HepG2 (cell line): ENCODE measurements at regions not wholly inside any gene's neighbourhood (a gene's known extent, or its start where the extent isn't known, plus 50 kb on each side); places are given as distances from the start of the nearest gene placed in this dataset.

Experiments
- ATAC-seq: fragments of 200-7000 bp; cut with Tn5 transposase; 3 replicates; pipeline ENCODE4 v1.9.1; 2020; ENCODE audit warnings: mild to moderate bottlenecking, moderate library complexity
- BruUV-seq: library from RNA; stranded (reverse); fragments of 400-500 nt; replicated peaks from 2 replicates; lab custom pipeline; 2021; lab: Mats Ljungman, UMichigan
- CTCF ChIA-PET: fragments of 300-600 bp; formaldehyde crosslinking; extraction: SDS; loops from one replicate; lab custom pipeline; 2021; ENCODE audit warnings: low total read pairs, inconsistent platforms, low intra/inter-chr PET ratio; lab: Yijun Ruan, JAX
- POLR2A ChIA-PET: fragments of 350-600 bp; sonication (Branson Sonifier 250); formaldehyde crosslinking; loops from one replicate; lab custom pipeline; 2020; ENCODE audit warnings: antibody characterized with exemption, inconsistent platforms; lab: Yijun Ruan, JAX
- DNase-seq: peaks from one replicate; pipeline ENCODE4 v3.0.0-alpha.2; 2015; ENCODE audit warnings: low spot score
- FAIRE-seq: peaks from 3 replicates; lab custom pipeline; 2011; peaks lifted over from hg19 to GRCh38; lab: Jason Lieb, UNC
- H2AFZ ChIP-seq: one replicate; pipeline ENCODE4 v1.6.1; 2011; ENCODE audit warnings: low read length, inconsistent platforms
- H3K27ac ChIP-seq: fragments of 300-600 bp; 3 replicates; pipeline ENCODE4 v1.8.0; 2011; ENCODE audit warnings: mixed run types, mild to moderate bottlenecking, mixed read lengths, low read length, inconsistent platforms; ENCODE audit not compliant: insufficient read depth; ENCODE audit errors: extremely low read length
- H3K27me3 ChIP-seq, 2 experiments: fragments of 200-600 bp in 1 of 2; 2 replicates in 1 of 2; 3 replicates in 1 of 2; pipeline versions ENCODE4 v1.6.0 to v1.8.0; 2011; ENCODE audit warnings: low read length in 2 of 2, mild to moderate bottlenecking in 2 of 2, moderate library complexity in 2 of 2, inconsistent platforms in 1 of 2; ENCODE audit not compliant: insufficient read depth in 2 of 2, control insufficient read depth in 1 of 2
- H3K36me3 ChIP-seq, 2 experiments: fragments of 200-600 bp in 1 of 2; replicated peaks in 1 of 2; 2 replicates in 1 of 2; 3 replicates in 1 of 2; pipeline versions ENCODE4 v1.5.1 to v1.8.0; 2011; ENCODE audit warnings: low read length in 2 of 2, inconsistent platforms in 1 of 2; ENCODE audit not compliant: insufficient read depth in 2 of 2, control insufficient read depth in 1 of 2
- H3K4me1 ChIP-seq: 2 replicates; pipeline ENCODE4 v1.5.1; 2012; ENCODE audit warnings: low read length, inconsistent platforms; ENCODE audit not compliant: insufficient read depth
- H3K4me2 ChIP-seq: 2 replicates; pipeline ENCODE4 v1.6.0; 2011; ENCODE audit warnings: low read depth, low read length, inconsistent platforms
- H3K4me3 ChIP-seq, 3 experiments: fragments of 200-600 bp in 1 of 3; sonication (generic), shearing (Covaris generic) in 1 of 3; replicated peaks in 1 of 3; 2 replicates each; pipeline ENCODE4 v1.5.1; 2011 to 2016; ENCODE audit warnings: low read length in 3 of 3, inconsistent platforms in 2 of 3, low read depth in 2 of 3, mild to moderate bottlenecking in 2 of 3, control low read depth in 1 of 3, mixed read lengths in 1 of 3; ENCODE audit not compliant: insufficient read depth in 1 of 3
- H3K79me2 ChIP-seq: one replicate; pipeline ENCODE4 v1.6.1; 2011; ENCODE audit warnings: low read length, inconsistent platforms; ENCODE audit not compliant: insufficient read depth
- H3K9ac ChIP-seq: 2 replicates; pipeline ENCODE4 v1.6.0; 2011; ENCODE audit warnings: mild to moderate bottlenecking, low read depth, low read length, inconsistent platforms; ENCODE audit not compliant: insufficient read depth
- H3K9me3 ChIP-seq: 2 replicates; pipeline ENCODE4 v1.5.1; 2012; ENCODE audit warnings: mild to moderate bottlenecking, low read length
- H4K20me1 ChIP-seq: 2 replicates; pipeline ENCODE4 v1.6.0; 2011; ENCODE audit warnings: inconsistent platforms, mild to moderate bottlenecking, low read length, moderate library complexity; ENCODE audit not compliant: insufficient read depth
- CHD2 ChIP-seq: IDR thresholded peaks from 2 replicates; pipeline ENCODE4 v1.6.1; 2011; ENCODE audit warnings: low read depth, low read length, improper control_type of control experiment
- HNRNPK ChIP-seq: fragments of 200-400 bp; formaldehyde crosslinking; IDR thresholded peaks from 2 replicates; pipeline ENCODE4 v1.6.1; 2018; ENCODE audit warnings: low read length, low read depth, moderate library complexity, mild to moderate bottlenecking; ENCODE audit not compliant: poor library complexity, severe bottlenecking
- MED1 ChIP-seq: sonication (generic); formaldehyde crosslinking; IDR thresholded peaks from 2 replicates; pipeline ENCODE4 v1.4.0; 2020; ENCODE audit warnings: missing genetic modification reagents
- NFE2L2 ChIP-seq: fragments of 150-350 bp; IDR thresholded peaks from 2 replicates; pipeline ENCODE4 v1.6.1; 2014; ENCODE audit warnings: low read length
- SOX6 ChIP-seq, 2 experiments: fragments of 450-650 bp in 1 of 2; sonication (generic) in 1 of 2; formaldehyde crosslinking in 1 of 2; IDR thresholded peaks; 2 replicates each; pipeline versions ENCODE4 v1.4.0 to v1.6.1; 2017 to 2020; ENCODE audit warnings: antibody characterized with exemption in 1 of 2, mild to moderate bottlenecking in 1 of 2, missing genetic modification reagents in 1 of 2
- ZSCAN25 ChIP-seq: sonication (generic); formaldehyde crosslinking; IDR thresholded peaks from 2 replicates; pipeline ENCODE4 v1.8.0; 2022; ENCODE audit warnings: mild to moderate bottlenecking, missing genetic modification reagents
- WGBS: methylation state at CpG from one replicate; pipeline ENCODE4 v1.1.6; 2017; ENCODE audit warnings: low lambda C conversion rate; 5-methylcytosine and 5-hydroxymethylcytosine counted together
- in situ Hi-C: cut with HindIII; loops from 2 replicates; pipeline ENCODE4 v1.10.0; 2017; ENCODE audit warnings: low pct_unique_long_range_greater_than_20kb; ENCODE audit not compliant: extremely low pct_ligation_motif_present
- intact Hi-C: fragments of 100-400 bp; cut with micrococcal nuclease; formaldehyde crosslinking; loops from one replicate; pipeline ENCODE4 v1.10.0; 2022; ENCODE audit not compliant: unreplicated experiment
- TF ChIP-seq, protein P1 (sequence below): sonication (generic); formaldehyde crosslinking; IDR thresholded peaks from 2 replicates; pipeline ENCODE4 v1.5.1; 2020; ENCODE audit warnings: mild to moderate bottlenecking, moderate library complexity, missing genetic modification reagents
- TF ChIP-seq, protein P2 (sequence below): IDR thresholded peaks from 2 replicates; pipeline ENCODE4 v1.6.1; 2018; ENCODE audit warnings: missing genetic modification reagents

DNA sequence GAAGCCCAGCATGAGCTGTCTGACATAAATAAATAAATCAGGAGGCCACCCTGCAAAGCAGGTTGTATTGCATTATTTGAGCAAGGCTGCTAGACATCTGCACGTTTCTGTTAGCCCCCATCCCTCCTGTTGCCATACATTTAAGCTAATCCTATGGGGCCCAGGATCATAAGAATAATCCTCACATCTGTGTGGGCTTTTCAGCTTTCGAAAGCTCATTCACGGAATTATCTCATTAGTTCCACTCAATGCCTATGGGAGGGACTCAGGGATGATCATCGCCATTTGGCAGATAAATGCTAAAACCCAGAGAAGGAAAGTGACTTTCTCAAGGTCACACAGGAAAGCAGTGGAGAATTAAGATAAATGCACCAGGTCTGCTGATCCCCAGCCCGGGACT, 123.4 kb downstream of the TLE3 start:
- TF ChIP-seq, protein P1, sequence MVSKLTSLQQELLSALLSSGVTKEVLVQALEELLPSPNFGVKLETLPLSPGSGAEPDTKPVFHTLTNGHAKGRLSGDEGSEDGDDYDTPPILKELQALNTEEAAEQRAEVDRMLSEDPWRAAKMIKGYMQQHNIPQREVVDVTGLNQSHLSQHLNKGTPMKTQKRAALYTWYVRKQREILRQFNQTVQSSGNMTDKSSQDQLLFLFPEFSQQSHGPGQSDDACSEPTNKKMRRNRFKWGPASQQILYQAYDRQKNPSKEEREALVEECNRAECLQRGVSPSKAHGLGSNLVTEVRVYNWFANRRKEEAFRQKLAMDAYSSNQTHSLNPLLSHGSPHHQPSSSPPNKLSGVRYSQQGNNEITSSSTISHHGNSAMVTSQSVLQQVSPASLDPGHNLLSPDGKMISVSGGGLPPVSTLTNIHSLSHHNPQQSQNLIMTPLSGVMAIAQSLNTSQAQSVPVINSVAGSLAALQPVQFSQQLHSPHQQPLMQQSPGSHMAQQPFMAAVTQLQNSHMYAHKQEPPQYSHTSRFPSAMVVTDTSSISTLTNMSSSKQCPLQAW (CRISPR knock-in tag), result no peak
- TF ChIP-seq MED1 (CRISPR knock-in tag) (no peak), CHD2 (no peak), ZSCAN25 (CRISPR knock-in tag) (no peak), SOX6 (IDR thresholded peaks at IDR 0.05) (no peak), SOX6 (CRISPR knock-in tag; IDR thresholded peaks at IDR 0.05) (no peak), NFE2L2 (no peak), HNRNPK (no peak)
- TF ChIP-seq, protein P2, sequence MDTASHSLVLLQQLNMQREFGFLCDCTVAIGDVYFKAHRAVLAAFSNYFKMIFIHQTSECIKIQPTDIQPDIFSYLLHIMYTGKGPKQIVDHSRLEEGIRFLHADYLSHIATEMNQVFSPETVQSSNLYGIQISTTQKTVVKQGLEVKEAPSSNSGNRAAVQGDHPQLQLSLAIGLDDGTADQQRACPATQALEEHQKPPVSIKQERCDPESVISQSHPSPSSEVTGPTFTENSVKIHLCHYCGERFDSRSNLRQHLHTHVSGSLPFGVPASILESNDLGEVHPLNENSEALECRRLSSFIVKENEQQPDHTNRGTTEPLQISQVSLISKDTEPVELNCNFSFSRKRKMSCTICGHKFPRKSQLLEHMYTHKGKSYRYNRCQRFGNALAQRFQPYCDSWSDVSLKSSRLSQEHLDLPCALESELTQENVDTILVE (CRISPR knock-in tag), result no peak
- no peaks in the 10 kb centered on the region for H3K79me2 ChIP-seq
- ChIA-PET POLR2A (no interaction called here), CTCF (no interaction called here)
- in situ Hi-C loops (no loop called here), intact Hi-C loops (no loop called here)
- H3K27ac ChIP-seq, result no peak overlapping the region
- no peaks in the 10 kb centered on the region for H3K4me1 ChIP-seq
- BruUV-seq, result no TSS peak
- DNase-seq, result no peak
- no peak overlapping the region for H2AFZ ChIP-seq
- H3K4me2 ChIP-seq, result no peak overlapping the region
- no peak for ATAC-seq
- H3K27me3 ChIP-seq, result peaks cover 0 to 11% of the 10 kb centered on the region in 2 experiments; a peak in 2 of 5 replicates
- WGBS, result 4% methylated on average over 5 of the region's 5 CpGs
- no peaks in the 10 kb centered on the region for H3K36me3 ChIP-seq
- no peak overlapping the region for H3K4me3 ChIP-seq
- no peak for FAIRE-seq
- no peak overlapping the region for H3K9ac ChIP-seq
- 0 out of 2 replicates have a peak, but pooled peaks cover 6% of the 10 kb centered on the region for H4K20me1 ChIP-seq
- no peaks in the 10 kb centered on the region for H3K9me3 ChIP-seq
